ENCODE measurements at regions not wholly inside any gene's neighbourhood (a gene's known extent, or its start where the extent isn't known, plus 50 kb on each side); places are given as distances from the start of the nearest gene placed in this dataset.
A peak's percentile ranks its signal among the peaks of the same experiment; 100 is the strongest.
"Not testable (repeated sequence)": the region's sequence is repeated elsewhere in the genome, so short reads cannot be mapped to it uniquely, and the experiment has no call there.

DNA sequence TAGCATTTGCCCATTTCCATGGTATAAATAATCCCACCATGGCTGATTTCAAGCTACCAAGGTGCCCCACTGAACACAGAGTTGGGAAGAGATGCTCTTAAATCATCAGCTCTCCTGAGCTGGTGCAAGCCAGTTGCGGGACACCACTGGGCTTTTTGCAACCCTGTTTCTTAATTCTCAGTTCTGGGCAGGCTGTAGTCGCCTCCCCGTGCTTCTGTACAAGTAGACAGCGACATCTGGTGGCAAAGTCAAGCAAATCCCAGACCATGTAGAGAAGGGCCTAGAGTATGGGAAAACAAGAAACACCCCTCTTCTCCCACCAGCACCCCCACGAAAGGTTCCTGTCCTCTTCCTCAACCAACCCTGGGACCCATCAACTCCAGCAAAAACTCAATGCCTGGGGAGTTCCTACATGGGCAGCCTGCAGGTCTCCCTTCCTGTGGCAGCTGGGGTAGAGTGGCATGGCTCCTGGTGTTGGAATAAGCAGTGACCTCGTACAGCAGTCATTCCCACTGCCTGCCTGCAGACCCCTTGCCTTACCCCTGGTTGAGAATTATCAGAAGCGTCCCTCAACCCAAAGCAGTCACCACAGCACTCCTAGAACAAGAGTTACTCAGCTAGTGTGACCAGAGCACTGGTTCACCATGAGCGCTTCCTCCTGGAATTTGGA is 68.4 kb downstream of the IGLL5 start:
- no peak overlapping the region for H3K9ac ChIP-seq (ENCODE audit: insufficient read length)
- TF ChIP-seq POLR2AphosphoS5 (IDR thresholded peaks at IDR 0.05; ENCODE audit: borderline replicate concordance, low read depth, low read length) (no peak), FOXP2 (optimal IDR thresholded peaks at IDR 0.05; ENCODE audit: control extremely low read depth, extremely low read length, insufficient read depth) (no peak), EZH2 (IDR thresholded peaks at IDR 0.05) (no peak)

DNA sequence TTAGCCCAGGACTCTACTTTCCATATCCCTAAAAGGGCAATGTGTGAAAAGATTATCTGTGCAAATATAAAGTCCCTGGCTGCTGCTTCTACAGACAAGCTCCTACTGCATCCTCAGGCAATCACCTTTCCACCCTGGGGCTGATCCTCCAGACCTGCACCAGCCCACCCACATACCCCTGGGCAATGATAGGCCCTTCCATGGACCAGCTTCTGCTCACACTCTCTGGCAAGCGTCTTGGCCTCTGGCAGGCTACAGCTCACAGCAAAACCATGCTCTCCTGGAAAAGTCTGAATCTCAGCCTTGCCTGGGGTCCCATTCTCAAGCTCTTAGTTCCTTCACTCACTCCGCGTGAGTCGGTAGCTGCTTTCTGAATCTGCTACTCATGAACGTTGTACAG is 69.5 kb downstream of the IGLL5 start:
- Histone ChIP-seq H3K27ac (no peak overlapping the region), H3K9me3 (ENCODE audit: low read depth, low read length) (no peaks in the 10 kb centered on the region), H3K9ac (ENCODE audit: insufficient read length) (no peak overlapping the region), H3K36me3 (ENCODE audit: insufficient read depth, low read length) (no peaks in the 10 kb centered on the region), H3K4me3 (no peak overlapping the region)
- no peak for DNase-seq (ENCODE audit: low read depth, low spot score)
- TF ChIP-seq FOXP2 (optimal IDR thresholded peaks at IDR 0.05; ENCODE audit: control extremely low read depth, extremely low read length, insufficient read depth) (no peak), EZH2 (IDR thresholded peaks at IDR 0.05) (no peak), POLR2AphosphoS5 (IDR thresholded peaks at IDR 0.05; ENCODE audit: borderline replicate concordance, low read depth, low read length) (no peak)

More for the DNA sequence above, 68.4 kb downstream of the IGLL5 start:
- no peaks in the 10 kb centered on the region for H3K9me3 ChIP-seq (ENCODE audit: low read depth, low read length)
- no peaks in the 10 kb centered on the region for H3K36me3 ChIP-seq (ENCODE audit: insufficient read depth, low read length)
- no peak overlapping the region for H3K4me3 ChIP-seq
- no peak overlapping the region for H3K27ac ChIP-seq
- DNase-seq (ENCODE audit: low read depth, low spot score) = peak; percentile 22

DNA sequence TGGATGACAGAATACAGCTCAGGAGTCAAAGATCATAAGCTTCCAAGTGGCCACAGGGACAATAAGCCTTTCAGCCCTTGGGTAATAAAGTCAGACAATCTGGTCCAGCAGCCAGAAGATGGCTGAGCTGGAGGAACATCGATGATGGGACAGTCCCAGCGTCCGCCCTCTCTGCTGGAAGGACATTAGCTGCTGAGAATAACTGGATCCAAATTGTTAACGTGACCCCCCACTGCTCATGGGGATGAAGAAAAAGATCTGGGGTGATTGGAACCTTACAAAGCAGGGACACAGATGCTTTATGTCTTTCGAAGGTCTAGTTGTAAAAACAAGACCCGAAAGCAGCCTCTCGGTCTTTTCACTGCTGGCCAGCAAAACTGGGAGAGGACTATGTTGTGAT is 71.0 kb downstream of the IGLL5 start:
- Histone ChIP-seq H3K9ac (ENCODE audit: insufficient read length) (no peak overlapping the region), H3K27ac (no peak overlapping the region), H3K36me3 (ENCODE audit: insufficient read depth, low read length) (no peaks in the 10 kb centered on the region), H3K9me3 (ENCODE audit: low read depth, low read length) (no peaks in the 10 kb centered on the region), H3K4me3 (no peak overlapping the region)
- no peak for DNase-seq (ENCODE audit: low read depth, low spot score)
- no peak for TF ChIP-seq FOXP2 (optimal IDR thresholded peaks at IDR 0.05; ENCODE audit: control extremely low read depth, extremely low read length, insufficient read depth)
- TF ChIP-seq EZH2 (IDR thresholded peaks at IDR 0.05) = no peak
- TF ChIP-seq POLR2AphosphoS5 (IDR thresholded peaks at IDR 0.05; ENCODE audit: borderline replicate concordance, low read depth, low read length) = no peak

DNA sequence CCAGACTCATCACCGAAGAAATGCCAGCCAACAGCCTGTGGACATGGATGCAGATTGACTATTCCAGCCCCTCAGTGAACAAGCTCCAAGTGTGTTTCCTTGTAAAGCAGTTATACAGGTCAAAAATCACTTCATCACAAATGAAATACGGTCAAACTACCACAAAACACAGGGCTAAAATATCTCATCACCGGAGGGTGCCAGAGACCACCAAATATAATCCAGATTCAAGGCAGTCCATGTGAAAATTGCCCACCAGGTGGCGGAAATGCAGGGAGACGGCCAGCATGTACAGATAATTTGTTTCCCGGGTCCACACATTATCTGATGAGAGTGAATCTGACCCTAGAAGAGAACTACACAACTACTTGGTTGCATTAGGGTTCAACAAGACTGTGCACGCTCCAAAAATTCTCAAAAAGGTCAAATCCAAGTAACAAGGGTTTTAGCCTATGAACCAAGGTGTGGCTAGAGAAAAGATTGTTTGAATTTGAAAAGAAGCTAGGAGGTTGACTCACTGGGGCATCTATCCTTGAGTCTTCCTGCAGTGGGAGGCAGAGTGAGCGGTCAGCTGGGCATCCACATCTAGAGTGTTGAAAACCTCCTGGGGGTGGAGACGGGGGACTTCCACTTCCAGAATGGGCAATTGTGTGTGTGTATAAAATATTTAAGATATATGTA is 71.7 kb downstream of the IGLL5 start:
- no peak for TF ChIP-seq POLR2AphosphoS5 (IDR thresholded peaks at IDR 0.05; ENCODE audit: borderline replicate concordance, low read depth, low read length)
- TF ChIP-seq EZH2 (IDR thresholded peaks at IDR 0.05) = no peak
- no peak for TF ChIP-seq FOXP2 (optimal IDR thresholded peaks at IDR 0.05; ENCODE audit: control extremely low read depth, extremely low read length, insufficient read depth)
- DNase-seq (ENCODE audit: low read depth, low spot score) = peak; percentile 51
- Histone ChIP-seq H3K4me3 (no peak overlapping the region), H3K9ac (ENCODE audit: insufficient read length) (no peak overlapping the region), H3K9me3 (ENCODE audit: low read depth, low read length) (no peaks in the 10 kb centered on the region), H3K27ac (no peak overlapping the region), H3K36me3 (ENCODE audit: insufficient read depth, low read length) (no peaks in the 10 kb centered on the region)

DNA sequence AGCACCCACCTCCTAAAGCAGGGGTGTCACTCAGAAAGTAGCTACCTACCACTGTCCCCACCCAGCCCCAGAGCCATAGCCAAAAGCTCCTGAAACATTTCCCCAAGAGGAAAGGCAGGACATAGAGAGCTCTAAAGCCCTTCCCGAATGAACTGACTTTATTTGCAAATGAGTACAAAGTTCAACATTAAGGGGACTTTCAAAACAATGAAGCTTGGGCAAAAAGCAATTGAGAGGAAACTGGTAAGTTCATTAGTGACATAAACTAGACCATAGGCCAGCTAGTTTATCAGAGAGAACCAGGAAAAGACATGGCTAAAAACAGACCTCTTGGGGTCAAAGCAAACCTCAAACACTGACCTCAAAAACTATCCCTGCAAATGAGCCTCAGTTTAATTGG is 72.7 kb downstream of the IGLL5 start:
- H3K27ac ChIP-seq = no peak overlapping the region
- no peak overlapping the region for H3K4me3 ChIP-seq
- no peaks in the 10 kb centered on the region for H3K36me3 ChIP-seq (ENCODE audit: insufficient read depth, low read length)
- DNase-seq (ENCODE audit: low read depth, low spot score) = no peak
- TF ChIP-seq FOXP2 (optimal IDR thresholded peaks at IDR 0.05; ENCODE audit: control extremely low read depth, extremely low read length, insufficient read depth) = no peak
- TF ChIP-seq EZH2 (IDR thresholded peaks at IDR 0.05) = no peak
- no peak for TF ChIP-seq POLR2AphosphoS5 (IDR thresholded peaks at IDR 0.05; ENCODE audit: borderline replicate concordance, low read depth, low read length)
- no peak overlapping the region for H3K9ac ChIP-seq (ENCODE audit: insufficient read length)
- H3K9me3 ChIP-seq (ENCODE audit: low read depth, low read length) = 0 out of 2 replicates have a peak, but pooled peaks cover 4% of the 10 kb centered on the region

DNA sequence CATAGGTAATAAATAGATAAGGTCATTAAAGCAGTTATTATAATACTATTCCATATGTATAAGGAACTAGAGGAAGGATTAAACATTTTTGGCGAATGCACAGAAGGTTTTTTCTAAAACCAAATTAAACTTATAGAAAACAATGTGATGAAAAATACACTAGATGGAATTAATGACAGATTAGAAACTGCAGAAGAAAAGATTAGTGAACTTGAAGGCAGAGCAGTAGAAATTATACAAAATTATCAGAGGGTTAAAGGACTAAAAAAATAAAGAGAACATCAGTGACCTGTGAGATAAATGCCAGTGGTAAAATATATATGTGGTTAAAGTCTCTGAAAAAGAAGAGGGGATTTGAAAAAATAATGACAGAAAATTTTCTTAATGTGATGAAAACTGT is 74.0 kb downstream of the IGLL5 start:
- H3K9ac ChIP-seq (ENCODE audit: insufficient read length) = no peak overlapping the region
- no peak overlapping the region for H3K27ac ChIP-seq
- TF ChIP-seq POLR2AphosphoS5 (IDR thresholded peaks at IDR 0.05; ENCODE audit: borderline replicate concordance, low read depth, low read length) (no peak), EZH2 (IDR thresholded peaks at IDR 0.05) (no peak), FOXP2 (optimal IDR thresholded peaks at IDR 0.05; ENCODE audit: control extremely low read depth, extremely low read length, insufficient read depth) (no peak)
- 0 out of 2 replicates have a peak, but pooled peaks cover 4% of the 10 kb centered on the region for H3K9me3 ChIP-seq (ENCODE audit: low read depth, low read length)
- no peaks in the 10 kb centered on the region for H3K36me3 ChIP-seq (ENCODE audit: insufficient read depth, low read length)
- H3K4me3 ChIP-seq = no peak overlapping the region
- no peak for DNase-seq (ENCODE audit: low read depth, low spot score)

DNA sequence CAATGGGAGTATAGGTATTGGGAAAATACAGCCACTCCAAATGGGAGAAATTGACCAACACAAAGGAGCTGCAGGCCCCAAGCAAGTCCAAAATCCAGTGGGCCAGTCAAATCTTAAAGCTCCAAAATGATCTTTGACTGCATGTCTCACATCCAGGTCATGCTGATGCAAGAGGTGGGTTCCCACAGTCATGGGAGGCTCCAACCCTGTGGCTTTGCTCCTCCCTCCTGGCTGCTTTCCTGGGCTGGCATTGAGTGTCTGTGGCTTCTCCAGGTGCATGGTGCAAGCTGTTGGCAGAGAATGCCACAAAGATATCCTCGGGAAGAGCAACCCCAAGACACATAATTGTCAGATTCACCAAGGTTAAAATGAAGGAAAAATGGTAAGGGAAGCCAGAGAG is 80.8 kb downstream of the IGLL5 start:
- no peak for DNase-seq (ENCODE audit: low read depth, low spot score)
- TF ChIP-seq FOXP2 (optimal IDR thresholded peaks at IDR 0.05; ENCODE audit: control extremely low read depth, extremely low read length, insufficient read depth) = no peak
- no peak for TF ChIP-seq EZH2 (IDR thresholded peaks at IDR 0.05)

DNA sequence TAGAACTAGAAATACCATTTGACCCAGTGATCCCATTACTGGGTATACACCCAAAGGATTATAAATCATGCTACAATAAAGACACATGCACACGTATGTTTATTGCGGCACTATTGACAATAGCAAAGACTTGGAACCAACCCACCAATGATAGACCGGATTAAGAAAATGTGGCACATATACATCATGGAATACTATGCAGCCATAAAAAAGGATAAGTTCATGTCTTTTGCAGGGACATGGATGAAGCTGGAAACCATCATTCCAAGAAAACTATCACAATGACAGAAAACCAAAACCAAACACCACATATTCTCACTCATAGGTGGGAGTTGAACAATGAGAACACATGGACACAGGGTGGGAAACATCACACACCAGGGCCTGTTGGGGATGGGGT is 85.0 kb downstream of the IGLL5 start:
- H3K27ac ChIP-seq; H3K4me3 ChIP-seq; H3K9me3 ChIP-seq (ENCODE audit: low read depth, low read length): not testable (repeated sequence)

More for the DNA sequence above, 80.8 kb downstream of the IGLL5 start:
- H3K9ac ChIP-seq (ENCODE audit: insufficient read length) = no peak overlapping the region
- 0 out of 2 replicates have a peak, but pooled peaks cover 4% of the 10 kb centered on the region for H3K9me3 ChIP-seq (ENCODE audit: low read depth, low read length)
- no peak overlapping the region for H3K27ac ChIP-seq
- no peaks in the 10 kb centered on the region for H3K36me3 ChIP-seq (ENCODE audit: insufficient read depth, low read length)
- no peak overlapping the region for H3K4me3 ChIP-seq

DNA sequence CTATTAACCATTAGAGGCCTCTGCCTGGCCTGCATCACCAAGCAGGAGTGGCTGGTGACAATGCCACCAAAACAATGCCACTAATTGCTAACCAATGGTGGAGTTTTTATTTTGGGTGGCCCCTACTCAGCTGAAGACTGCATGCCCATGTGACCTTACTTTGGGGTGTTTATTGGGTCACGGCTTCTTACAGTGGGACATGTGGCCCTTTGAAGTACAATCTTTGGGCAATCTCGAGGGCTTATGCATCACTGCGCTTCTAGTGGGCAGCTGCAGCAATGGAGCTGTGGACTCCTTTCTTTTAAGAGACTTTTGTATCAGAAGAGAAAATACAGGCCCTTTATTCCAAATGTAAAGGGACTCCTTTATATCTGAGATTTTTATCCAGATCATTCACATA is 85.7 kb downstream of the IGLL5 start:
- Histone ChIP-seq H3K4me3 (no peak overlapping the region), H3K9me3 (ENCODE audit: low read depth, low read length) (no peaks in the 10 kb centered on the region), H3K36me3 (ENCODE audit: insufficient read depth, low read length) (no peaks in the 10 kb centered on the region), H3K9ac (ENCODE audit: insufficient read length) (no peak overlapping the region), H3K27ac (no peak overlapping the region)
- TF ChIP-seq FOXP2 (optimal IDR thresholded peaks at IDR 0.05; ENCODE audit: control extremely low read depth, extremely low read length, insufficient read depth) (no peak), POLR2AphosphoS5 (IDR thresholded peaks at IDR 0.05; ENCODE audit: borderline replicate concordance, low read depth, low read length) (no peak), EZH2 (IDR thresholded peaks at IDR 0.05) (no peak)
- DNase-seq (ENCODE audit: low read depth, low spot score) = no peak

More for the DNA sequence above, 85.0 kb downstream of the IGLL5 start:
- H3K9ac ChIP-seq (ENCODE audit: insufficient read length); DNase-seq (ENCODE audit: low read depth, low spot score); H3K36me3 ChIP-seq (ENCODE audit: insufficient read depth, low read length): not testable (repeated sequence)
